GM21529 (cell line): ENCODE measurements at regions not wholly inside any gene's neighbourhood (a gene's known extent, or its start where the extent isn't known, plus 50 kb on each side); places are given as distances from the start of the nearest gene placed in this dataset.

Source experiments
- ATAC-seq: cut with Tn5 transposase; IDR thresholded peaks from one replicate; pipeline ENCODE4 v1.9.1; 2021; ENCODE audit not compliant: unreplicated experiment

DNA sequence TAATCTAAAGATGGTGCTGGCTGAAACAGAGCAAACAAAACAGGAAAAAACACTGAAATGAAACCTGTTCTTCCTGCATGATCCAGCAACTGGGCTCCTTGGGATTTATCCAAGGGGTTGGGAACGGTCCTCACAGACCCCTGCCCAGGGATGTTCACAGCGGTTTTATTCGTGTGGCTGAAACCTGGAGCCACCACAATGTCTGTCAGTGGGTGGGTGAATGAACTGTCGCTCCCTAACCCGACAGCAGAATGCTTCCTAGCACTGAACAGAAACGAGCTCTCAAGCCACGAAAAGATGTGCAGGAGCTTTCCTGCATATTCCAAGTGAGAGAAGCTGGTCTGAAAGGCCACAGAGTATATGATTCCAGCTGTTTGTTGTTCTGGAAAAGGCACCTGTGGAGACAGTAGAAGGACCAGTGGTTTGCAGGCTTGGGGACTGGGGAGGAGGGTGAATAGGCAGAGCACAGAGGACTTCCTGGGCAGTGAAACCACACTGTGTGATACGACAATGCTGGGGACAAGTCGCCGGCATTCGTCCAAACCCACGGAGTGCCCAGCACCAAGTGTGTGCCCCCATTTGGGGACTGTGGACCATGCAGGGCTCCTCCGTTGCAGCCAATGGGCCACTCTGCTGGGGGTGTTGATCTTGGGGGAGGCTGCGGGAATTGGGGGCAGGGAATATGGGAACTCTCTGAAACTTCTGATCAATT lies 73.9 kb downstream of the TEX29 start:
- no peak for ATAC-seq

DNA sequence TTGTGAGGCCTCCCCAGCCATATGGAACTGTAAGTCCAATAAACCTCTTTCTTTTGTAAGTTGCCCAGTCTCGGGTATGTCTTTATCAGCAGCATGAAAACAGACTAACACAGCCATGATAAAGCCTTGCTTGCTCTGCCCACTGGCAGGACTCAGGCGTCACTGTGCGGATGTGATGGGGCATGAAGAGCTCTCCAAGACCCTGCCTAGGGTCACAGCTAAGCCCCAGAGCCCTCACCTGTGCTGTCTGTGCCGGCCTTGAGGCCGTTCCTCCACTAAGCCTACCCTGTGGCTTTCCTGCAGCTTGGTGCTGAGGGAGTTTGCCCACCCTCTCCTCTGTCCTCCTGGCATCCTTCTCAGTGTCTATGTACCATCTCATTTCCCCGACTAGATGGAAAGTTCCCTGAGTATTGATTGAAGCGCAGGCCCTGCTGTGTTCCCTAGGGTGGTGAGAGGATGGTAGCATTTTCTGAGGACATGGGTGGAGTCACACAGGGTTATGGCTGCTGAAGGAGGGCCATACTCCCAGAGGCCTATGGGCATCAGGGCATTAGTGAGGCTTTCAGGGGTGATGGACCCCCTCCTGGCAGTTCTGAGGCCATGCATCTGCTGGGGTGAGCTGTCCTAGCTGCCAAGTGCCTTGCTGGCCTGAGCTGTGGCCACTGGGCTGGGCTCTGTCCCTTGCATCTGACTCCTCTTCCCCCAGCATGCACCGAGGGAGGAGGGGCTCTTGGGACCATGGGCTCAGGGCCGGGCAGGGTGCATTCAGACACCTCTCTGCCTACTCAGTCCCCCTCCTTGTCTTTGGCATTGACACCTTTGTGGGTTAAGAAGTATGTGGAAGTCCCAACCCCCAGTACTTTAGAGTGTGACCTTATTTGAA lies 75.3 kb downstream of the TEX29 start:
- ATAC-seq: no peak

DNA sequence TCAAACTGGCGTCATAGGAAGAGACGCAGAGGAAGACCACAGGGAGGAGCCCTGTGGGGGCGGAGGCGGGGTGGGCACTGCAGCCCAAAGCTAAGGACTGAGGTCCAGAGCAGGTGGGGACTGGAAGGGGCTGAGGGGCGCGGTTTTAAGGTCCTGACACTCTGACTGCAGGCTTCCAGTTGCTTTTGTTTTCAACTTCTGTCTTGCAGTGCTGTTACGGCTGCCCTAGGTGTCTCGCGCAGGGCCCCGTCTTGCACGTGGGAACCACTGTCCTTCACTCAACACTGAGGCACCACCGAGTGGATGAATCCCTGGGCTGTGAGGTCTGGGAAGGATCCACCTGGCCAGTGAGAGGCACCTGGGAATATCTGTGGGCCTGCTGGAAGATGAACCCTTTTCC lies 76.0 kb downstream of the TEX29 start:
- no peak for ATAC-seq

GRCh38 chr13:111397202-111397880 lies 76.9 kb downstream of the TEX29 start:
- ATAC-seq: no peak

GRCh38 chr13:111398196-111398595 lies 77.8 kb downstream of the TEX29 start:
- no peak for ATAC-seq

- ATAC-seq: no peak
Measured at GRCh38 chr13:111398715-111399299, 78.4 kb downstream of the TEX29 start.

DNA sequence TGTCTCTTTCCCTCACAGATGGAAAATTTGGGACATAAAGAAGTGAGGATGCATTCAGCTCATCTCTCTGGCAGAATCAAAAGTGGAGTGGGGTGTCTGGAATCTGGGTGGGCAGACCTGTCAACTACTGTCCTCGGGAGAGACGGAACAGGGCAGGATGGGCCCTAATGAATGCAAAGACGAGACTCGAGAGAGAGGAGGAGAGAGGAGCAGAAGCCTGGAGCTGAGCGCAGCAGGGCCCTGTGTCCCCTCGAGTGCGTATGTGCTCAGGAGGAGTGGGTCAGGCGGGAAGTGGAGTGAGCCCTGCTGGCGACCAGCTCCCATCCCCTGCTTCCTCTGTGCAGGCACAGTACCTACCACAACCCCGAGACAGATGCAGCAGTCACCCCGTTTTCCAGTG lies 78.9 kb downstream of the TEX29 start:
- no peak for ATAC-seq

DNA sequence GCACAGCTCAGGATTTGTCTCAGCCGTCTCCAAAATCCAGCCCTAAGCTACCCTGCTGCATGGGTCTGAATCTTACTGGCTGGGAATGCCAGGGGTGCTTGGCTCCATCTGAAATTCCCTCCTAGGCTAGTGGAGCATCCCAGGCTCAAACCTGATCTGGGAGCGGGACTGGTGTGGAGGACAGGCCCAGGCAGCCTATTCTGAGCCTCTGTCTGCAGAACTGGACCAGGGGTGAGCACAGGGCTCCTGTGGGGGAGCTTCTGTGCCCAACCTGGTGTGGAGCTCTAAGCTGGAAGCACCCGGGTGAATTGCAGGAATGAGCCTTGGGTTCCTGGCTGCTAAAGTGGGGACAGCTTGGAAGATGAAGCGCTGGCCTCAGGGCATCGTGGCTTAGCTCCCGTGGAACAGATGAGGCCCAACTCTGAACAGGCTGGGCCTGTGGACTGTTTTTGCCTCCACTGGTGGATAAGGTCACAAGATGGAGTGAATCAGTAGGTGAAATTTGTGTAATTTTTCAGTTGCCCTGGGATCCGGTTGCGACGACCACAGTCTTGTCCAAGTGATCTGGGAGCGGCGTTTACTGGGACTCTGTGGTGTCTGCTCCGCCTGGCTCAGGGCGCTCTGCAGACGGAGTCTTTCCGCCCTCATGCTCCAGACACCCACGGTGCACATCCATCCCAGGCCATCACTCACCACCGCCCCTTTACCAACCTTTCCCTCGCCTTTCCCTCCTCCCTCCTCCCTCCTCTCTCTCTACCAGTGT lies 79.5 kb downstream of the TEX29 start:
- ATAC-seq: no peak

DNA sequence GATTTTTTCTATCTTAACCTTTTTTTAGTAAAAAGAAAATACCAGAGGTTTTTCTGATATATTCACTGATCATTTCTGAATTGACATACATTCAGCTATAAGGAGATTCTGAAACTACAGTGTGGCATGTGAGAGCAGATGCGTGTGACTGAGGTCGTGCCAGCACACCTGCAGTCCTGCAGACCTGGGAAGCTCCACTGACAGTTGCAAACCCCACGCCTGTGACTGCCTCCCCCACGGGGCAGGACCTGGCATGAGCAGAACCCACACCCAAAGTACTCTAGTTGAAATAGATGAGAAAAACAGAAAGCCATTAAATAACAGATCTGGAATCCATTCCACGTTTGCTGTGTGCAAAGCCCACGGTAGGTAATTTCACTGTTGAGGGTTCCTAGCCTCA lies 80.7 kb downstream of the TEX29 start:
- ATAC-seq: no peak

DNA sequence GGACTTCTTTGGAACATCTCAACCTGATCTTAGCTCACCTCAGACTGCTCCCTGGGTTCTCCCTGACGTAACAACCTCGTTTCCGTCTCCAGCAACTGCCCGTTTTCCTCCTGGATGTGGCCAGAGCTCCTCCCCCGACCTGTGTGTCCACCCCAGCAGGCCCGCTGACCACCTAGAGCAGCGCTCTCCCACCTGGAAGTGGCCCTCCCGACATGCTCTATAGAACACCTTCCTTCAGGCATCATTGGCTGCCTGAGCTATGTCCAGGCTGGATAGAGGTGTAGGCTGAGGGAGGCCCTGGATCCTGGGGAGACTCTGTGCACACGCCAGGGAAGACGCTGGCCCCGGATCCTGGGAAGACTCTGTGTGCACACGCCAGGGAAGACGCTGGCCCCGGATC lies 81.3 kb downstream of the TEX29 start:
- no peak for ATAC-seq

DNA sequence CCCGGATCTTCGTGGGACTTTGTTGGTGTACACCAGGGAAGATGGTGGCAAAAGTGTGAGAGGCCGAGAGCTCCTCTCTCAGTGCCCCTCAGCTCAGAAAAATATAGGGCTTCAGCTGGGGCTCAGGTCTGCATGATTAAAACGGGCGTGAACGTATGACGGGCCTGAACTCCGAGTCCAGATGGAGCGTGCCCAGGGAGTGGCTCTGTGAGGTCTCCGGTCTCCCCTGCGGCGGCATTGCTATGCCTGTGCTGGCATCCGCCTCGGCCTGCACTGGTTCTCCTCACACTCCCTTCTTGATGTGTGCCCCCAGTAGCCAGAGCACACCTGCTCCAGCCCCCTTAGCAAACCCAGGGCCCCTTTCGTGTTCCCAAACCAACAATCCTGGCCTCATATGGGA lies 82.0 kb downstream of the TEX29 start:
- no peak for ATAC-seq

DNA sequence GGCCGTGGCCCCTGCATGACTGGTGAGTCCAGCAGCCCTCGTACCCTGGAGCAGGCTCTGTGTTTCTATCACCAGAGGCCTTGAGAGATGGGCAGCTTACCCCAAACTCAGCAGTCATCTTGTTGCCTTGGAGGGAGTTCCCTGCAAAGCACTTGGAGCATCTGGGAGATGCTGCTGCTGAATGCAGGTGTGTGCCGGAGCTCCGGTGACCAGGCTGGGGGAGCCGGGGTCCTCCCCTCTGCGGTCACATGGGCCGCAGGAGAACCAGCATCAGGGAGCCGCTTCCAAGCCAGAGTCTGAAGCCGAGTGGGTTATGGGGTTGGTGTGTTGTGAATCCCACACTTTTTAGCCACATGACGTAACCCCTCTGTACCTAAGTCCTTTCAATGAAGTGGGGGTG lies 82.8 kb downstream of the TEX29 start:
- no peak for ATAC-seq

DNA sequence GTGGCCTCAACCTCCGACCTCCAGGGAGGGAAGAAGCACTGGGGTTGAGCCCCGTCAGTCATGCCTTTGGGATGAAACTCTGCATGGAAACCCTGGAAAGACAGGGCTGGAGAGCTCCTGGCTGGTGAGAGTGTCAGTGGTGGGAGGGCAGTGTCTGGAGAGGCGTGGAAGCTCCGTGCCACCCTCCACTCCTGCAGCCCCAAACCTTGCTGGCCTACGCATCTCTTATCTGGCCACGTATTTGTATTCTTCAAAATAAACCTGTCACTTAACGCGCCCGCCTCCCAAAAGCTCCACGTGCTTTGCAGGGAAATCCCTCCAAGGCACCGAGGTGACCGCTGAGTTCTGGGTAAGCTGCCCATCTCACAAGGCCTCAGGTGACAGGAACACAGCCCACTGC lies 84.3 kb downstream of the TEX29 start:
- no peak for ATAC-seq

DNA sequence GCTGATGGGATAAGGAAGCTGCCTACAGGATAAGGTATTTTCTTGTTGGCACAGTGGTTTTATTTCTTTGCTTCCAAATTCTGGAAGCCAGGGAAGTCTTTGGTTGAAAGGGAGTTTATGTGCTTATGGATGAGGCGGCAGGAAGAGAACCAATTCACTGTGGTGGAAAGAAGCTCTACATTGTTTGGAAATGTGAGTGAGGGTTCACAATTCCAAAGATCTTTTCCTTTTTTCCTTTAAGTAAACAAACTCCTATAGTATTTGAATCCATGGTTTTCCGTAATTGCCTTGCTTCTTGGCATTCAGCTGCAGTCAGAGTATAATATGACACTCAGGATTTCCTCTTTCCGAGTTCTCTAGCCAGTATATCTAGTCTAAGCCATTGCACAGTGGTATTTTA lies 86.2 kb downstream of the TEX29 start:
- no peak for ATAC-seq

- no peak for ATAC-seq
Measured at GRCh38 chr13:111407381-111408131, 87.1 kb downstream of the TEX29 start.

DNA sequence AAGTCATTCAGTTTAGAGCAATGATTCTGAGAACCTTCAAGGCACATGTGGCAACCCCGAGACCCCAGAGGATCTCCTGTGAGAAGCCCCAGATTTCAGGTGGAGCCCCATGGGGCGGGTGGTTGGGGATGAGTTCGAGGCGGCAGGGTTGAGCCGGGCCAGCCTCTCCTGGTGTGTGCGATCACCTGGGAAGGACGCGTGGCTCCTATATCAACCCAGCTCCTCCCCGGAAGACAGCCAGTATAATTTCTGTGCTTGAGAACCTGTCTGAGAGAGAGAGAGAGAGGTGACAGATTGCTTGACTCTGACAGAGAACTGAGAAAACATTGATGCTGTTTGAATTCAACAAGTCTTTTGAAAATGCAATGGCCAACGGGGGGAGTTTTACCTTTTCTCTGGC lies 89.0 kb downstream of the TEX29 start:
- no peak for ATAC-seq

DNA sequence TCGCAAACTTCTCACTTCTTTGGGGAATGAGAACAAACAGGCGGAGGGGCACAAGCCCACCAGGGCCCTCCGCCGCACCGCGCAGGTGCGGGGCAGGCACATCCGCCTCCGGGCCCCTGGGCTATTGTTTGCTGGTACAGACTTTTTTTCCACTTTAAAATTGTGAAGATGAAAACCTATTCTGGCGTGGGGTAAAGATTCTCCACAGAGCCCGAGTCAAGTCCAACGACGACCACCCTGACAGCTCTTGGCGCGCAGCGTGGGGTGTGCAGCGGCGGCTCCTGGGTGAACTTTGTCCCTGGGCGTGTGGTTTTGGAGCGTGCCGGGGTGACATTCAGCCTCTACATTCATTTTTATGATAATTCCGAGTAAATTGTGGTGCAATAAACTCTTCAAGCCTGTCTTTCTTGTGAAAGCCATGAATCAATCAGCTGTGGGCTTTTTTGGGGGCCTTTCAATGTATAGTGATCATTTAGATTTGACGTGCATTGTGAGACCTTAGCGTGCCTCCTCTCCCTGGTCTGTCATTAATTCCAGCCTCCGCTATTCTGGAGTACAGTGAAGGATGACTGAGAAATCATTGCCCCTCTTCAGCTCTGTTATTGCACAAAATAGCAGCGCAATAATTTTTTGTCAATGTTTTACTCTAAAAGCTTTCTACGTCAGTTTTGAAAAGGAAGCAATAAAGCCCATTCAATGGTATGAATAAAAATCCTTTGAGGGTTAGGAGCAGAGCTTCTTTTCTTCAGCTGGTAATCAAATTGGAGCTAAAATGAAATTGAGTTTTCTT lies 90.0 kb downstream of the TEX29 start:
- ATAC-seq: no peak

GRCh38 chr13:111411151-111411858 lies 90.9 kb downstream of the TEX29 start:
- ATAC-seq: no peak
